Gastroesophageal sphincter (tissue), 3 donors: ENCODE measurements at regions not wholly inside any gene's neighbourhood (a gene's known extent, or its start where the extent isn't known, plus 50 kb on each side); places are given as distances from the start of the nearest gene placed in this dataset.

Source experiments
- CTCF ChIP-seq, 4 experiments: fragments of 200-600 bp in 2 of 4; fragments of 450-650 bp in 2 of 4; sonication (generic) in 1 of 4; IDR thresholded peaks; one replicate each; pipeline ENCODE4 v1.5.1; 2017 to 2019; ENCODE audit warnings: antibody characterized with exemption in 4 of 4, mild to moderate bottlenecking in 2 of 4, moderate library complexity in 2 of 4
- POLR2AphosphoS5 ChIP-seq: sonication (generic); formaldehyde crosslinking; IDR thresholded peaks from one replicate; pipeline ENCODE4 v1.6.1; 2017; ENCODE audit warnings: antibody characterized with exemption

- TF ChIP-seq CTCF (IDR thresholded peaks at IDR 0.05): peak in 3 of 4 experiments; percentile 23 to 54 (median 35)
- TF ChIP-seq POLR2AphosphoS5: no peak
These were observed 275.3 kb downstream of the C11orf87 start for GRCh38 chr11:109697140-109697843.
